ENCODE measurements at regions not wholly inside any gene's neighbourhood (a gene's known extent, or its start where the extent isn't known, plus 50 kb on each side); places are given as distances from the start of the nearest gene placed in this dataset.

DNA sequence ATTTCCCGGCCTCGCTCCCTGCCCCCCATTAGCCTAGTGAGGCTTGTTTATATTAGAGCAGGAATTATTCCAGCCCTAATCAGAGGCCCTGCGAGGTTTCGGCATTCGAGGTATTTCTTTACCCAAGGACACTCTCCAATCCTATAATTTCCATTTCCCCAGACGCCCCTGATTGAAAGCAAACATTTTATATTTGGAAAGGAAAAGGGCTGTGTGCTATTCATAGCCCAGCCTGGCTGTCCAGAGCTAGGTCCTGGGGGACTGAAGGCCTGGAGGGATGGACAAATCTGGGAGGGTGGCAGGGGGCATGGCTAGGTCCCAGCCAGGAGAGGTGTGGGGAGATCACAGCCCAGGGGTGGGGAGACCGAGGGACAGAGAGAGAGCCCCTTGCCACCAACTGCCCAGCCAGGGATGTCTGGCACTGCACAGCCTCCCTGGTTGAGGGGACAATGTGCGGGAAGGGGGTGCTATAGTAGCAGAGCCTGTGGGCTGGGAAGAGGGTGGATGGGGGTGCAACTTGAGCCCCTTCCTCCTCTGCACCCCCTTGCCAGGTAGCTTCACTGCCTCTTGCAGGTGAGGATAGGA lies 125.1 kb downstream of the BARX1 start:
- in situ Hi-C loops (cut with HindIII; ENCODE audit: low sequenced_read_pairs) = no loop called here

DNA sequence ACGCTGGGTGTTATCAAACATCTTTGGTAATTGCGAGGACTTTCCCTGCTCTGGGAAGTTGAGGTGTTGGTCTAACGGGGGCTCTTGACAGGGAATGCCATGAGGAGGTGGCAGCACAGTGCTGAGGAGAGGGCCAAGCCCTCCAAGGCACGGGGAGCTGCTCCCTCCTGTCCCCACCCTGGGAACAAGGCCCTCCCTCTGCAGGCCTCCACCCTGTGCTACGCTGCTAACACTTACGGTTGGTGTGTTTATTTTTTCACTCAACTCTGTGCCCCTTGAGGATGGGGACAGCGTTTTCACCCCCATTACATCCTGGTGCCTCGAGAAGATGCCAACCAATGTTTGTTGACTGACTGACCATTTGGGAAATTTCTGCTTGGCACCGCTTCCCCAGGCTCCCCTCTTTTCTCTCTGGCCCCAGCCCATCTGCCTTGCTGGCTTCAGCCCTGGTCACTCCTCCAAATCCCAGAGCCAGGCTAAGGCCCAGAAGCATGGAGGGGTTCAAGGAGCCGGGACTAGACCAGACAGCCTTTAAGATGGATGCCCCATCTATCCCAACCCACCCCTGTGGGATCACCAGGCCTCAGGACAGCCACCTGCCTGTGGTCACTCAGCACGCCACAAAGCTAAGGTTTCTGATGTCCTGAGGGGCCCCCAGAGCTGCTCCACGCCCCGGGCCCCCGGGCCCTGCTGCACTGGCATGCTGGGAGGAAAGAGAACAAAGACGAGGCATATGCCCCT lies 125.7 kb downstream of the BARX1 start:
- in situ Hi-C loops (cut with HindIII; ENCODE audit: low sequenced_read_pairs) = no loop called here

DNA sequence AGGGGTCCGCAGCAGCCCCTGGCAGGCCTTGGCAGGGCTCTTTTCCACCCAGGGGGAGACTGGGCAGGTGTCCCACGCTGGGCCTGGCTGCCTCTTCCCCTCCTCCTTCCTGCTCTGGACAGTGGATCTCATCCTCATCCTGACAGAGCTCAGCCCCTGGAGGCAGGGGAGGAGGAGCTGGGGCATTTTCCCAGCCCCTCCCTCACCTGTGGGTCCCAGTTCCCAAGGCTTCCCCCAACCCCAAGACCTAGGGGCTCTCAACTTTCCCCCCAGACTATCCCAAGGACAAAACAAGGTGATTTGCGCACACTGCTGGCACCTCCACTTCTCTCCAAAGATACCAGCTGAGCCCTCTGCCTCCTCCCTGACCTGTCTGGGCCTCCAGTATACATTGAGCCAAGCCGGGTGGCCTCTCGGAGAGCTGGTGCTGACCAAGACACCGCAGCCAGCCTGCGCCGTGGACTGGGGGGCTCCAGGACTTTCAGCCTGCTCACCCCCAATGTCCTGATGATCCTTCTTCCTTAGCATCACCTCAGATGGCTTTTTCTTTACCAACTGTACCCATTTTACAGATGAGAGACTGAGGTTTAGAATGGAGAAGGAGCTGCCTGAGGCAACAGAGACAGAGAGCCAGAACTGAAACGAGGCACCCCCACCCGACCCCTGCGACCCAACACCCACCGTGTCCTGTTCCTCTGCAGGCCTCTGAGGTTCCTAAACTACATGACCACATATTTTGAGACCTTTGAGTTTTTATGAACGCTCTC lies 126.6 kb downstream of the BARX1 start:
- in situ Hi-C loops (cut with HindIII; ENCODE audit: low sequenced_read_pairs) = no loop called here

DNA sequence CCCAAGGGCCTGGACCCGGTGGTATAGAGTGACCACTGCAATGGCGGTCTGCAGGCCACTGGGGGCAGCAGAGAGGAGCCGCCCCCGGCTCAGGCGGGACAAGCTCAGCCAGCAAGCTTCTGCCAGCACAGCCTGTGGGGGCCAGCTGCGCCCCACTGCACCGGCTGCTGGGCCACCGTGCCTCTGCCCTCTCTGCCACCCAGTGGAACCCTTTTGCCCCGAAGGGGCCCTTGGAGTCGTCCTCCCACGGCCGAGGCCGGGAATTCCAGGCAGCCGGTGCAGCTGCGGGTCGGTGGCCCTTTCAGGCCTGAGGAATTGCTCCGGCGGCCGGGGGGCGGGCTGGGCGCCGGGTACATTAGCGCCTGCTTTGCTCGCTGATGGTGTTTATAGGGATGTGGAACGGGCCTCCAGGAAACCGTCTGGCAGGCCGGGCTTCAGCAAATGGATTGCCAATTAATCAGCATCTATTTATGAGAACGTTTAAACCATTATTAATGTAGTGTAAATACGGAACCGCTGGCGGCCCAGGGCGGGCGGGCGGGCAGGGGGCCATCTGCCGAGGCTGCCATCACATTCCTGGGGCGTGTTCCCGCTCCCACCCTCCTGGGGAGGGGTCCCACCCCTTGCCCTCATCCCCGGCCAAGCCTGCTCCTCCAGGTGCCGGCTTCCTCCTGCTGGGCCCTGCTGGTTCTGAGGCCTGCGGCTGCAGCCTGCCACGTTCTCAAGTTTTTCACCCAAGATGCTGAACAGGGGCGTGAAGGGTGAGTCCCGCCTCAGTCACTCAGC lies 127.4 kb downstream of the BARX1 start:
- in situ Hi-C loops (cut with HindIII; ENCODE audit: low sequenced_read_pairs) = no loop called here

DNA sequence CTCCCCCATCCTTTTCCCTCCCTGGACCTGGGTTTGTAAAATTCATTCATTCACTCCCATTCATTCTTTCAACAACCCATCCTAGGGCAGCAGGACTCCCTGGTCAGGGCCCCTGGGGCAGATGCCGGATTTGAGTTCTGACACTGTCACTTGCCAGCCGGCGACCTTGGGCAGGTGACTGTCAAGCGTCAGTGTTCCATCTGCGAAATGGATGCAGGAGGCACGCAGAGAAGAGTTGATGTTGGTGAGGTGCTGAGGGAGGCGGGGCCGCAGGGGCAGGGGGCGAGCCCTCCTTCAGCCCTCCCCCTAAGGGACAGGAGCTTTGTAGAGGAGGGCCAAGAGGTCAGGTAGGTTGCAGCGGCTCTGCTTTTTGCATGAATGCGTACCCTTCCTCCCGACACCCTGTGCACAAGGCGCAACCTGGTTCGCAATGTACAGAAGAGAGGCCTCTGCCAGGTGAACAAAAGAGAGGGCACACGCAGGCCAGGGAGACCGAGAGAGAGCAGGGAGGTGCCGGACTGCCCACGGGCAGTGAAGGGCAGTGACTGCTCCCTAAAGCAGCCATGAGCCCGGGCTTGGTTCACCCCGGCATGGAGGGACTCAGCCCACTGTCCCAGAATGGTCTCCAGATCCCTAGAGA lies 128.1 kb downstream of the BARX1 start:
- in situ Hi-C loops (cut with HindIII; ENCODE audit: low sequenced_read_pairs) = no loop called here

DNA sequence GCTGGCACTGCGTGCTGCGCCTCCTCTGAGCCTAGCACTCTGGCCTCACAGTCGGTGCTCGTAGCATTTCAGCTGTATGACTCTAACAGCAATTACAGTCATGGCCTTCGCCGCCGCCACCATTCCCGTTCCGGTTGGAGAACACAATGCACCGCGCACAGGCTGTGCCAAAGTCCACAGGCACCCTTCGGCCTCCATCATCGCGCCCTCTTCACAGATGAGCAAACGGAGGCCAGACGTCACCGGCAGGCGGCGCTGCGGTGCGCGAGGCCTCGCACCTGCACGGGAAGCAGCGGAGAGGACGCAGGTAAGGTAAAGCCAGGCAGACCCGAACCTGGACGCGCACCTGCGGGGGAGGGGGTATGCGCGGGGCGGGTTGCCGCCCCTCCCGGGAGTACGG lies 128.9 kb downstream of the BARX1 start:
- in situ Hi-C loops (cut with HindIII; ENCODE audit: low sequenced_read_pairs) = no loop called here

DNA sequence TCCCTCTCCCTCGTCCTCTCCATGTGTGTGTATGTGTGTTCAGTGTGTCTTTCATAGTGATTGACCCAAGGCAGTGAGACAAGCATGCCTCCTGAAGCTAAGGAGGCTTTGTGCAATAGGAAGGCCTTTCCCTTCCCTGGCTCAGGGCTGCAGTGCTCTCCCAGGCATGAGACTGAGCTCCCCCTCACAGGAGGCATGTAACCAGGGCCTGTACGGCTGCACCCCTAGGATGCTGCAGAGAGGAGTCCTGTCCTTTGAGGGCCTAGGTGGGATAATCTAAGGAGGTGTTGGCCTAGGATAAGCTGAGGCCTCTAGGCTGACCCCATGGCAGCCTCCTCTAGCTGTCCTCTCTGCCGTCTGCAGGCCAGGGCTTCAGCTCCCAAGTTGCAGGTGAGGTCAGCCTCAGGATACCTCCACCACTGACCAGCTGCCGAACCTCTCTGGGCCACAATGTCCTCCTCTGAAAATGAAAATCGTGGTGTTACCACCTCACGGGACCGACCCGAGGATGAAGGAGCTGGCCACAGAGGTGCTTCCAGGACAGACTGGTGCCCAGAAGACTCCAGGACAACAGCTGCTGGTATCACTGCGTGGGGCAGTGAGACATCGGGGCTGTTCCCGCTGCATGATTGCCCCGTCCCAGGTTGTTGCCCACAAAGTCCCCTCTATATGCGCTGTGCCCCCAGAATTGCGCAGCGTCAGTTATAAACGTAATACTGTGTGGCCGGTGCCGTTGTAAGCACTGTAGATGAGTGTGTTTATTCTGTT lies 129.6 kb downstream of the BARX1 start:
- in situ Hi-C loops (cut with HindIII; ENCODE audit: low sequenced_read_pairs) = no loop called here

DNA sequence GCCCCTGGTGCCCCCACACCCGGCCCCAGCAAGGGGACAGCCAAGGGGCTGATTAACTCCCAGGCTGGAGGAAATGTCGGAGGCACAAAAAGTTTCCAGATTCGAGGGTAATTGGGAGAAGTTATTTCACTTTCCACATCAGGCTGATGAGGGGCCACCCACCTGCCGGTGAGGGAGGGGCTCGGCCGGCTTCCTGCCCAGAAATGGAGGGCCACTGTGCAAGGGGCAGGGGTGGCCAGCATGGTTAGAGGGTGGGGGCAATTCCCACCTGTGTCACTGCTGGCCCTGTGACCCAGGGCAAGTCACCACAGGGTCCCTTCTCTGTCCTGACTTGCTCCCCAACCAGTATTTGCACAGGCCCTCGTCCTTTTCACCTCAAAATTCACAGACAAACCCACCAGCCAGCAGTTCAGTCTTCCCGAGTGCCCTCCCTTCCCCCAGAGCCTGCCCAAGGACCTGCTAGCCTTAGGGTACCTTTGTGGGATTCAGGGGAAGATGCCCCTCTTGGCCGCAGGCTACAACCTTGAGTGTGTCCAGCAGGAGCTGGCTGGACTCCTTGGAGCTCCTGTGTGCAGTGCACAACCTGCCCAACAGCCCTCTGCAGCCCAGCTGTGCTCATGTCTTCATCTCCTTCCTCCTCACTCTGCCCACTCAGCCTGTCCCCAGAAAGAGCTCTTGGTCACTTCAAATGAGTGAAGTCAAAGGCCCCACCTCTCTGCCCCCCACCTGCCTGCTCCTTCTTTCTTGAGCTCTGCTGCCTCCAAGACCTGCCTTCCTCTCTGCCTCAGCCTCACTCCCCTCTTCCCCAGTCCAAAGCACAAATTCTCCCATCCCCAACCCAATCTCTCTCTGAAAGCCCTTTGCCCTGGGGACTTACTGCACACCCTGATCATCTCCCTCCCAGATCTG lies 130.5 kb downstream of the BARX1 start:
- in situ Hi-C loops (cut with HindIII; ENCODE audit: low sequenced_read_pairs) = no loop called here

DNA sequence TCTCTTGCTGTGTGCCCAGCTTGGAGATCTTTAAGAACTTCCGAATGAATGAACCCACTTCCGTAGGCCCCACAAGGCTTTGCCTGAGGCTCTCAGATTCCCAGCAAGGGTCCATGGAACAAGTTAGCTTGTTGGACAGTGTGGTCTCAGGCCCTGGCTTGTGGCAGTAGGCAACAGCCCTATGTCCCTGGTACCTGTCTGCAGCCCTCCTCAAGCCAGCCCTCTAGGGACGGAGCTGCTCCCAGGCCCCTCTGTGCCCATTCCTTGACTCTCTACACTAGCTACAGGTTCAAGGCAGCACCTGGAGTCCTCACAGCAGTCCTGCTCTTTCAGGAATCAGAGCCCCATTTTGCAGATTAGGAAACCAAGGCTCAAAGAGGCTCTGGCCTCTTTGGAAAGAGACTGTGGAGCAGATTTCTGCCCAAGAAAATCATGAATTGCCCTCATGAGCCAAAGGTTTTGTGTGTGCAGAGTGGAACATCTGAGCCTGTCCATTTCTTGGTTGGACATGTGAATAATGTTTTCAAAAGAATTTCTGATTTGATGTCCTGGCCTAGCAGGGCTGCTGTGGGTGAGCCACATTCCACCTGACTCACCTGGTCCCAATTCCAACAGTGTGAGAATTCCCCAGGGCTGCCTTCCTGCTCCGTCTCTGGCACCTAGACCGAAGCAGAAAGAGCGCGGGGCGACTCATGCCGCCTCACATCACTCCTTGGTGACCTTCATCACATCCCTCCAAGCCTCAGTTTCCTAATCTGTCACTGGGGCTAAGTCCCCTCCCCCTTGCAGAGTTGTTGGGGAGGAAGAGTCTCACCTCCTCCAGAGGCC lies 131.7 kb downstream of the BARX1 start:
- in situ Hi-C loops (cut with HindIII; ENCODE audit: low sequenced_read_pairs) = no loop called here

DNA sequence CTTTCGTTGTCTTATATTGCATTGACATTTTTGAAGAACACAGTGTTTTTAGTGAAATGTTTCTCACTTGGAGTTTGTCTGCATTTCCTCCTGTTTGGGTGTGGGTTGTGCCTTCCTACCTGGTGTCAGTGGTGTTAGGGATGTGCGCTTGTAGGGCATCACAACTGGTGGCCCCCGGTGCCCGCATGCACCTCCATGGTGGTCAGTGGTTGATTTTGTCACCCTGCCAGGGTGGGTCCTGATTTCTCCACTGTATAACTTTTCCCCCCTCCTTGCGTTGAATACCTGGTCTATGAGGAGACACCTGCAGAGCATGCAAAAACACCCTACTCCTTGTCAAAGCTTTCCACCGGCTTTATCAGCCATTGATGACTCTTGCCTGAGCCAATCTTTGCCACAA lies 132.9 kb downstream of the BARX1 start:
- in situ Hi-C loops (cut with HindIII; ENCODE audit: low sequenced_read_pairs) = no loop called here

DNA sequence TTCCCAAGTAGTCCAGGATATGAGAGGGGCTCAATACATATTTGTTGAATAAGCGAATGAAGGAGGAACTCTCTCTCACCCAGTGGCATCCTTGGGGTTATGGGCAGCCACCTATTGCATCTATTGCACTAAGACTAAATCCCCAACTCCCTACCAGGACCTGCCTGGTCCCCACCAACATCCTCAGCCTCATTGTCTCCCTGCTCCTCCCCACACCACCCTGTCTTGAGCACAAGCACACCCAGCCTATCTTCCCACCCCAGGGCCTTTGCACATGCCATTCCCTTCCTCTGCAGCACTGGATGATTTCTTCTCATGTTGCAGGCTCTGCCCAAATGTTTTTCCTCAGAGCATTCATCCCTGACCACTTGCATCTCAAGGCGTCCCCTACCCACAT lies 133.8 kb downstream of the BARX1 start:
- in situ Hi-C loops (cut with HindIII; ENCODE audit: low sequenced_read_pairs) = no loop called here

DNA sequence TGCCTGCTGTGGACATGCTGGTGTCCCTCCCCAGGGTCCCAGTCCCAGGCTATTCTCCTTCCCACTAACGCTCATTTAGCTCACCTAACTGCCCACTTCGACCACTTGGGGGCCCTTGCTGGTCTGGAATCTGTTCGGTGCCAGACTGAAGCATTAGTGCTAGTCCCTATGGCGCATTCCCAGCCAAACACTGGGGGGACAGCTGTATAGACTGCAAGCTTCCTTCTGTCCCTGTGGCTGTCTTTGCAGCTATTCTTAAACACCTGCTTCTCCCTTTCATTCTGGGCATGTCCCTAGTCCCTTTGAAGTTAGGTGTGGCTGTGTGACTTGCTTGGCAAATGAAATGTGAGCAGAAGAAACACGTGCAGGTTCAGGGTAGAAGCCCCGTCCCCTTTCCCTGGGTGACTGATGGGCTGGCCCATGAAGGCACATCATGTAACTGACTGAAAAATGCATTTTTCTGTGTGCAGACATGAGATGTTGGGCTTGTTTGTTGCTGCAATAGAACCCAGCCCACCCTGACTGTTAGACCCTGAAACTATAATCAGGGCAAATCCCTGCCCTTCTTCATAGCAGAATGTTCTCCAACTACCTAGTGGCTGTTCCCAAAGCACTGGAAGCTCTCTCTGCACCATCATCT lies 134.4 kb downstream of the BARX1 start:
- in situ Hi-C loops (cut with HindIII; ENCODE audit: low sequenced_read_pairs) = no loop called here

DNA sequence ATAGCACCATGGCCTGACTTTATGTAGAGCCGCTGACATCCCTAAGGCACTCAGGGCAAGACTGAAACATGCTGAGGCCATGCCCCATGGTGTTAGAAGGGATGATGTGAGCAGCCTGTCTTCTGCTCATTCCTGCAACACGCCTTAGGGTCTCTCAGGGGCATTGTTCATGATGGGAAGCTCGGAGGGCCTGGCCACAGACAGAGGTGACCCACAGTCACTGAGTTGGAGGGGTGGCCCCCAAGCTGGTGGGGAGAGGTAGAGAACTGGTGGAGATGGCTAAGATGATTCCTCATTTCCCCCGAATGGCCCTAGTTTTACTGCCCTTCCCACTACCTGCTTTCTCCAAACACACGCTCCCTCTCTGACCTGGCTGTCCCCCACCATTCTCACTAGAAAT lies 135.2 kb downstream of the BARX1 start:
- in situ Hi-C loops (cut with HindIII; ENCODE audit: low sequenced_read_pairs) = no loop called here

DNA sequence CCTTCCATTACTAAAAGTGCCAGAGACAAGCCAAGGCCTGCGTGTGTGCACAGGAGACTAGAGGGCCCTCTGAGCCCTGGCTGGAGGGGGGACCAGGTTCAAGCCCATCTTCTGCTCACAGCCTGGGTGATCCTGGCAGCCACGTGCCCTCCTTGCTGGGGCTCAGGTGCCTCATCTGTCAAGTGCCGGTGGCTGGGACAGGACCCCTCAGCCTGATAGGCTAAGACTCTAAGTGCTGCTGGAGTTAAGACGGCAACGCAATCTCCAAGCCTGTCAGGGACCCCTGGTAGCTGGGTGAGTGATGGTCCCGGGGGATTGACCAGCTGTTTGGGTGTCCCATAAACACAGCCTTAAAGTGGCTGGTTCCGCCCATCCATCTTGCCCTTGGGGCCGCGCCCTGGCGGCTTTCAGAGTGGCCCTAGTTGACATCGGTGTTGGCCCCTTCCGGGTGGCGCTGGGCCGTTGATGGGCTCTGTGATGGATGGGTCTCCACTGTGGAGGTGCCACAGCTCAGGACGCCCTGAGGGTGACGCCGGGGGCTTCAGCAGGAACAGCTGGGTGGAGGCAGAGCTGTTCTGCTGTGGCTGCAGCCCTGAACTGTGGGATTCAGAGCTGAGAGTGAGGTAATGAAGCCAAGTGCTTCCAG lies 136.2 kb downstream of the BARX1 start:
- in situ Hi-C loops (cut with HindIII; ENCODE audit: low sequenced_read_pairs) = no loop called here

DNA sequence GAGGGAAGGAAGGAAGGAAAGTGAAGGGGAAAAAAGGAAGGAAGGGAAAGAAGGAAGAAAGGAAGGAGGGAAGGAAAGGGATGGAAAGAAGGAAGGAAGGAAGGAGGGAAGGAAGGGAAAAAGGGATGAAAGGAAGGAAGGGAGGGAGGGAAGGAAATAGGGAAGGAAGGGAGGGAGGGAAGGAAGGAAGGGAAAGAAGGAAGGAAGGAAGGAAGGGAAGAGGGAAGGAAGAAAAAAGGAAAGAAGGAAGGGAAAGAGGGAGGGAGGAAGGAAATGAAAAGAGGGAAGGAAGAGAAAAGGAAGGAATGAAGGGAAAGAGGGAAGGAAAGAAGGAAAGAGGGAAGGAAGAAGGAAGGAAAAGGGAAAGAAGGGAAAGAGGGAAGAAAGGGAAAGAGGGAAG lies 136.9 kb downstream of the BARX1 start:
- in situ Hi-C loops (cut with HindIII; ENCODE audit: low sequenced_read_pairs) = no loop called here

DNA sequence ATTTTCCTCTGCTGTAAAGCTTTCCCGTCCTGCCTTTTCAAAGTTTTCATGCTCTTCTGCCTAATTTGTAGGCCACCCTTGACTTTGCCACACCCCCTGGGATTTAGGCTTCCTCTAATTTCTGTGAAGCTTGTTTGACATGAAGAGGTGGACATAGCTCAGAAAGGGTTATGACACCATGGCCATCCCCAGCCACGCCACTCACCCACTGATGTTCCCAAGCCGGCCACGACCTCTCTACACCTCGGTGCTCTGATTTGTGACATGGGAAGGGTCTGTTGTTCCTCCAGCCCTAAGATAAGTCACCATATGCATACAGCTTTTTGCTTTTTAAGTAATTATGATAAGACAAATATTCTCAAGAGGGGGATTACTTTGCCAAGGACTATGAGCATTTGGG lies 139.5 kb downstream of the BARX1 start:
- in situ Hi-C loops (cut with HindIII; ENCODE audit: low sequenced_read_pairs) = no loop called here

DNA sequence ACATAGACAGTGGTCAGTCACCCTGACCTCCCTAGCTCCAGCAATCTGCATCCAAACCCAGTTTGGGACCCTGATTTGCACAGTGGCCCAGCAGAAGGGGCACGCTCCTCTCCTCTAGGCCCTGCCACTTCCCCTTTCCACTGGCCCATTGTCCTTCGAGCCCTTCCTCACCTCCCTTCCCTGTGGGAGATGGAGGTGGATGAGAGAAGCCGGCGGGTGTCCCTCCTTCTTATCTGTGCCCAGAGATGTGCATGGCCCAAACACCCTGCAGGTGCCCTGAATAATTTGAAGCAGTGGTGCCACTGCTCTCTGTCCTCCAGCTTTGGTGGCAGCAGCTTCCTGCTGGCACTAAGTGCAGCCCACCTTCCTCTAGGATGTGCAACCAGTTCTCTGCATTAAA lies 140.0 kb downstream of the BARX1 start:
- in situ Hi-C loops (cut with HindIII; ENCODE audit: low sequenced_read_pairs) = no loop called here
